A673 (cell line): ENCODE measurements at regions not wholly inside any gene's neighbourhood (a gene's known extent, or its start where the extent isn't known, plus 50 kb on each side); places are given as distances from the start of the nearest gene placed in this dataset.

Source experiments
- BruUV-seq: library from RNA; stranded (reverse); fragments of 400-500 nt; replicated peaks from 2 replicates; lab custom pipeline; 2021; lab: Mats Ljungman, UMichigan
- CTCF ChIA-PET: fragments of 300-600 bp; sonication (Branson Sonifier 250); formaldehyde crosslinking; loops from one replicate; lab custom pipeline; 2022; ENCODE audit warnings: antibody characterized with exemption; lab: Charles Lee
- POLR2A ChIA-PET: fragments of 300-600 bp; sonication (Branson Sonifier 250); formaldehyde crosslinking; loops from one replicate; lab custom pipeline; 2022; ENCODE audit warnings: antibody characterized with exemption; ENCODE audit not compliant: low non-redundant PET; lab: Charles Lee
- DNase-seq: peaks from one replicate; pipeline ENCODE4 v3.0.0-alpha.2; 2015; ENCODE audit warnings: low spot score
- H3K27ac ChIP-seq: fragments of 200-600 bp; sonication (generic); 2 replicates; pipeline ENCODE4 v1.5.1; 2016; ENCODE audit warnings: mixed run types, low read depth, mild to moderate bottlenecking, mixed read lengths, antibody characterized with exemption, low read length; ENCODE audit not compliant: poor library complexity, severe bottlenecking
- H3K27me3 ChIP-seq: fragments of 200-600 bp; sonication (generic); replicated peaks from 2 replicates; pipeline ENCODE4 v1.6.1; 2017; ENCODE audit warnings: mixed run types, low read depth, mild to moderate bottlenecking, mixed read lengths, antibody characterized with exemption, low read length; ENCODE audit not compliant: insufficient read depth, poor library complexity
- H3K36me3 ChIP-seq: fragments of 200-600 bp; sonication (generic); 2 replicates; pipeline ENCODE4 v1.6.1; 2016; ENCODE audit warnings: mixed run types, mild to moderate bottlenecking, mixed read lengths, antibody characterized with exemption, low read length; ENCODE audit not compliant: insufficient read depth, poor library complexity, severe bottlenecking
- H3K4me1 ChIP-seq: fragments of 200-600 bp; sonication (generic); 2 replicates; pipeline ENCODE4 v1.6.1; 2017; ENCODE audit warnings: mixed run types, mild to moderate bottlenecking, mixed read lengths, antibody characterized with exemption, low read length; ENCODE audit not compliant: insufficient read depth, poor library complexity, severe bottlenecking
- H3K4me3 ChIP-seq: fragments of 200-600 bp; sonication (generic); 2 replicates; pipeline ENCODE4 v1.5.1; 2016; ENCODE audit warnings: low read depth, mixed run types, mild to moderate bottlenecking, mixed read lengths, low read length; ENCODE audit not compliant: poor library complexity, severe bottlenecking
- H3K9me3 ChIP-seq: fragments of 200-600 bp; sonication (generic); 2 replicates; pipeline ENCODE4 v1.6.1; 2016; ENCODE audit warnings: mixed run types, low read depth, mild to moderate bottlenecking, mixed read lengths, antibody characterized with exemption, low read length; ENCODE audit not compliant: poor library complexity, severe bottlenecking
- CTCF ChIP-seq: fragments of 300-800, 200-600 bp; sonication (generic); conservative IDR thresholded peaks from 2 replicates; pipeline ENCODE4 v1.5.1; 2017; ENCODE audit warnings: low read depth, mild to moderate bottlenecking, antibody characterized with exemption, low read length, moderate library complexity, mixed read lengths
- EZH2 ChIP-seq: fragments of 200-600 bp; sonication (generic); IDR thresholded peaks from 2 replicates; pipeline ENCODE4 v1.6.1; 2017; ENCODE audit warnings: borderline replicate concordance, low read depth, mild to moderate bottlenecking, mixed read lengths, antibody characterized with exemption, low read length; ENCODE audit not compliant: poor library complexity, severe bottlenecking
- intact Hi-C: fragments of 100-400 bp; cut with micrococcal nuclease; formaldehyde crosslinking; loops from one replicate; pipeline ENCODE4 v1.10.0; 2022; ENCODE audit not compliant: unreplicated experiment

GRCh38 chr1:22349362-22350043, 102.1 kb upstream of the ZBTB40 start:
- H3K9me3 ChIP-seq, result peaks cover 5% of the 10 kb centered on the region
- intact Hi-C loops, result no loop called here
- H3K27me3 ChIP-seq, result no peaks in the 10 kb centered on the region
- BruUV-seq, result no TSS peak
- H3K36me3 ChIP-seq, result no peaks in the 10 kb centered on the region
- TF ChIP-seq EZH2 (no peak), CTCF (no peak)
- no peak overlapping the region for H3K27ac ChIP-seq
- H3K4me3 ChIP-seq, result no peak overlapping the region
- ChIA-PET POLR2A (no interaction called here), CTCF (no interaction called here)
- H3K4me1 ChIP-seq, result peaks cover 14% of the 10 kb centered on the region
- no peak for DNase-seq

- H3K4me1 ChIP-seq, result peaks cover 14% of the 10 kb centered on the region
- no peak overlapping the region for H3K4me3 ChIP-seq
- no peaks in the 10 kb centered on the region for H3K36me3 ChIP-seq
- DNase-seq, result no peak
- POLR2A ChIA-PET, result no interaction called here
- H3K27ac ChIP-seq, result no peak overlapping the region
- no peaks in the 10 kb centered on the region for H3K27me3 ChIP-seq
- CTCF ChIA-PET, result no interaction called here
- BruUV-seq, result no TSS peak
- no peak for TF ChIP-seq CTCF
- TF ChIP-seq EZH2, result no peak
- peaks cover 5% of the 10 kb centered on the region for H3K9me3 ChIP-seq
- intact Hi-C loops, result no loop called here
These were observed 101.3 kb upstream of the ZBTB40 start for GRCh38 chr1:22350171-22350923.

- Histone ChIP-seq H3K36me3 (no peaks in the 10 kb centered on the region), H3K27me3 (no peaks in the 10 kb centered on the region), H3K9me3 (peaks cover 5% of the 10 kb centered on the region), H3K27ac (no peak overlapping the region), H3K4me1 (peaks cover 14% of the 10 kb centered on the region), H3K4me3 (no peak overlapping the region)
- CTCF ChIA-PET, result no interaction called here
- BruUV-seq, result no TSS peak
- POLR2A ChIA-PET, result no interaction called here
- intact Hi-C loops, result no loop called here
- no peak for DNase-seq
- TF ChIP-seq EZH2 (no peak), CTCF (no peak)
These were observed 100.5 kb upstream of the ZBTB40 start for GRCh38 chr1:22350924-22351767.
